GM19328 (cell line): ENCODE measurements at regions not wholly inside any gene's neighbourhood (a gene's known extent, or its start where the extent isn't known, plus 50 kb on each side); places are given as distances from the start of the nearest gene placed in this dataset.
"Not testable (repeated sequence)": the region's sequence is repeated elsewhere in the genome, so short reads cannot be mapped to it uniquely, and the experiment has no call there.

Experiments
- ATAC-seq: cut with Tn5 transposase; IDR thresholded peaks from one replicate; pipeline ENCODE4 v1.9.1; 2021; ENCODE audit warnings: mild to moderate bottlenecking, moderate library complexity; ENCODE audit not compliant: unreplicated experiment

DNA sequence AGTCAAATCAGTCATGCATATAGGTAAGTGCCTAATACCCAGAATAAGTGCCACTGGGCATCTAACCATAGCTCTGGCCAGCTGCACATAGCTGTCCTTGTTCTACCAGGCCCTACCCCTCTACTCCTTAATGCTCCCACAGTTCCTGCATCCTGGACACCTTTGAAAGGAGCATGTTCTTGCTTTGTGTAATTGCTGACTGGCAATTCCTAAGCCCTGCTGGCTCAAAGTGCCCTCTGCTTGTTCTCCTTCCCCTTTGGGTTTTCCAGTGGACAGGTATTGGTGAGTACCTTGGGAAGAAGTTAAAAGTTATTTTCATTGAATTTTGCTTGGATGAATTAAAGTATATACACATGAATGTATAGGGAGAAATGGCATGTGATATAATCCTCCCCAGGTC lies 516.4 kb downstream of the ETNK1 start:
- no peak for ATAC-seq

DNA sequence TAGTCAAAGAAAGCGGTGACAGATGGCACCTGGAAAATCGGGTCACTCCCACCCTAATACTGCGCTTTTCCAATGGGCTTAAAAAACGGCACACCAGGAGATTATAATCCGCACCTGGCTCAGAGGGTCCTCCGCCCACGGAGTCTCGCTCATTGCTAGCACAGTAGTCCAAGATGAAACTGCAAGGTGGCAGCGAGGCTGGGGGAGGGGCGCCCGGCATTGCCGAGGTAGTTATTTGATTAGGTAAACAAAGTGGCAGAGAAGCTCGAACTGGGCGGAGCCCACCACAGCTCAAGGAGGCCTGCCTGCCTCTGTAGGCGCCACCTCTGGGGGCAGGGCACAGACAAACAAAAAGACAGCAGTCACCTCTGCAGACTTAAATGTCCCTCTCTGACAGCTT lies 521.1 kb downstream of the ETNK1 start:
- ATAC-seq = not testable (repeated sequence)

DNA sequence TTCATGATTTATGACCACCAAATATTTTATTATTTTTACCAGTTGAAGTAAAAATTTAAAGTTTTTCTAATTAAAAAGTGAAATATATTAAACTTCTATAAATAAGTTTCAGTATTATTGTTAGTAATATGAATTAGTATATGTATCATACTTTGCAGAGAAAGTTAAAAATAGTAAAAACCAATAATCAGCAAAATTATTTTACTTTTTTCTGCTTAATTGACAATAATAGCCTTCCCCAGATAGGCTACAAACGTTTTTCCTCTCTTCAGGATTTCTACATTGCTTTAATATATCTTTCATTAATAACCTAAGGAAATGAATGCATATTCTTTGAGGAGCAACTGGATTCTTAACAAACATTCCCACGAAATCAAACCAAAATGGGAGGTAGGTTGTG lies 543.5 kb downstream of the ETNK1 start:
- no peak for ATAC-seq

DNA sequence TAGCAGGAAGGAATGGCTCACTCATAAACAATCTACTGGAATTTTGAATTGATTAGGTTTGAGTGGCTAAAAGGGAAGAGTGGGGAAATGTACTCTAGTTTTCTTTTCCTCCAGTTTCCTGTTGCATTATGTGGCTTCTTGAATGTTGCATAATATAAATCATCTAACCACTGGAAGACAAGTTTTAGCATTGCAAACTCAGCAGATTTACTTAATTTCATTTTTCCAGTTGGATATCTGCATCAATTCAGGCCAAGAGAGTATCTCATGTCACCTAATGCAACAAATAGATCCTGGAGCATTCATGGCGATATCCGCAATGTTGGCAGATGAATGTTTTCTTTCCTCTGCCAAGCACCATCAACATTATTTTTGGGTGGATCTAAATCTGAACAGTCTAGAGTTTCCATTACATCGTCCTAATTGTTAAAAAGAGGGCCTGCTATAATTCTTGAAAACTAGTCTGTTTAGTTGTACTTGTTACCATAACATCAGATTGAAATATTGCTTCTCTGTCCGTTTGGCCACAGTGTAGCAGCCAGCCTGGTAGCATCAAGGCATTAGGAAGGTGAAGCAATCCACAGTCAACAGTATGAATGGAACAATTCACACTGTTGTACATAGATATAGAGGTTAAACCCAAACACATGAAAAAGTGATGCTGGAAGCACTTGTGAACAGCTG lies 544.2 kb downstream of the ETNK1 start:
- no peak for ATAC-seq

DNA sequence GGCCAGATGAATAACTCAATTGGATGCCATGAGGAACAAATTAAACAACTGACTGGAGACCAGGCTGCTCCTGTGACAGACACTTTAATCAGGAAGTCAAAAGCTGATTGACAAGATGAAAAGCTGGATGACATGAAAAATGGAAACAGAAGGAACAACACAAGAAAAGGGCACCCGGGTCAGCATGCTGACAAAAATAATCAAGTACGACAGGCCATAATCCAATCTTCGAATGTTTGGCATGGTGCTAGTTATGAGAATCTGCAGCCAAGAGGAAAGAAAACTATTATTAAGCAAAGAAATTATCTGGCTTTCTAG lies 544.7 kb downstream of the ETNK1 start:
- ATAC-seq = no peak

DNA sequence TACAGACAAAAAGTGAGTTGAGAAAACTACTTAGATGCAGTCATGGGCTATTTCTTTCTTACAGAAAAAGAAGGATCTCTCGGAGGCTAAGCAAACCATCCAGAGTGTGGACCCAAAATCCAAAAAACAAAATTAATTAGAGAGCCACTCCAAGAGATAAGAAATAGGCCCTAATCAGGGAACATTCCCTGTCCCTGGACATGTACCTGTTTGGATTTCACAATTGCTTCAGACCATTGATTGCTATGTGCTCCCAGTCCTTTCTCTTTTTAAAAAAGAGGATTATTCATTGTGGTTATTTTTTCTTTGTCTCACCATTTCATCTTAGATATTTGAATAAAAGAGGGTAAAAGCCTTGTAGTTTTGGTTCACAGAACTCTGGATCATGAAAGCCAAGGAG lies 549.9 kb downstream of the ETNK1 start:
- no peak for ATAC-seq

DNA sequence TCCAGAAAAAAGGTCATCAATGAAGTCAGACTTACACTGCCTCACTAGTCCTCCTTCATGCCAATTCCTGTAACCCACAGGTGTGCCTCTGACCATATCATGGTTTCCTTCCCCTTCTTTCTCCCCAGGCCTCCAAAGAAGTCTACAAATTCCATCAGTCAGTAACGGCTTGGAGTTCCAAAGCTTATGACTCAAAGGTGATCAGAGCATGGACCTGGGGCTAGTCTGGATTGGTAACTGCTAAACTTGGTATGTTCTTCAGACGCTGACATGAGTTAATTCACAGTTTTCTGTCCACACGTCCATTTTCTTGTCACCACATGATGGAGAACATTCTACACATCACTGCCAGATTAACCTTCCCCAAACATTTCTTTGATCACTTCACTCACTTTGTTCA lies 560.4 kb downstream of the ETNK1 start:
- ATAC-seq = no peak

DNA sequence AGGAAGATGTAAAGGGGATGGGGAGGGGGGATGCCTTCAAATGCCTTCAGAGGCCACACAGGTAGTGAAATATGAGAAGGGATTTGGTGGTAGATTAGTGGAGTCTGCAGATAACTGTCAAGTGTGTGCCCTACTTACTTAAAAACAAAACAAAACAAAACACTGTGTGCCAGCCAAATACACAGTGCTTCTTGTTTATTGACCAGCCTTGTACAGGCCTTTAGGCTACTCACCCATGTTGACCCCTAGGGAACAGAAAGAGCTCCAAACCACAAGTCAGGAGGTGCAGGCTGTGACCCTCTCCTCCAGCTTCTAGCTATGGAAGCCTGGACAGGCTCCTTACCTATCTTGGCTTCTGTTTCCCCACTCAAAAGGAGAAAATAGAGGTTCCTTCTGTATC lies 562.0 kb downstream of the ETNK1 start:
- no peak for ATAC-seq

DNA sequence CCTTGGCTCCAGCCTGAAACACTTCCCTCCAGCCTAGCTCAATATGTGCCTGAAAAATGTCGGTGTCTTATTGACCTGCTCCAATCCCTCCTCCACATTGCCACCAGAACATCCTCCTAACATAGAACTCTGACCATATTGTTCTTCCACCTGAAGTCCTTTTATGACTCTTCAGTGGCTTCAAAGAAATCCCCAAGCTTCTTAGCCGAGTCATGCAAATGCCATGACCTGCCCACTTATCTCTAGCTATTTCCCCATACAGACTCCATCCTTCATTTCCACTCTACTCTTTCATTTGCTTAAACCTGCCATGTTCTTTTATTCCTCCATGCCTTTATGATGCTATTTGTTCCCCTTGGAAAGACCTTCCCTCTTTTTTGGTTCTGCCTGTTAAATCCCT lies 568.6 kb downstream of the ETNK1 start:
- no peak for ATAC-seq

DNA sequence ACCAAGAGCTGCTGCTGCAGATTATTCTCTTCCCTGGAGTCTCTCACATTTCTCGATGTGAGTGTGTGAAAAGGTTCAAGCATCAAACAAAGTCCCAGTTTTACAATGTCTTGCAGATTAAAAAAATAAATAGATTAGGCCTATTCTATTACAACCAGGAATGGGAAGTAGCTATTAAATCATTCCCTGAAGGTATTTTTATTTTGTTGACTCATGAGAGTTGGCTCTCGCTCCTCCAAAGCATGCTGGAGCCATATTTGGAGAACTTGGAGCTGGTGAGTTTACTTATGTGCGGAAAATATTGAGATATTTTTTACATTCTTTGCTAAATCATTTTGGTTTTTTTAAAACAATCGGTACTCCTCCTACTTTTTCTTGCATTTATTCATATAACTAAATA lies 572.3 kb downstream of the ETNK1 start:
- ATAC-seq = no peak

DNA sequence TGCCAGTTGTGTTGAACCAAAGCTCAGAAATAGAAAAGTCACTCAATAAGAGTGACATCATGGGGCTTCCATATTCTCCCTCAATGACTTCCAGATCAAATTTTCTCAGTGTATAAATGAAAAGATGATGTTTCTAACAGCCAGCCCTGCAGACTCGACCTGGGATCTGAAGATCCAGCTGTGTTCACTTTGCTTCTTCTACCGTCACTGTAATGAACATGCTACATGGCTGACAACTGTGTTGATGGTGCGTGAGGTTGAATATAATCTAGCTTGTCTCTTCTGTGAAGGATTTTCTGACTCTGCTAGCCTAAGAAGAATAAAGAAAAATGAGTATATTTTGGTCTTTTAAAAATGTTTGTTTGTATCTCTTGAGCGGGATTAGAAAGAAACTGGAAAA lies 577.8 kb downstream of the ETNK1 start:
- no peak for ATAC-seq

DNA sequence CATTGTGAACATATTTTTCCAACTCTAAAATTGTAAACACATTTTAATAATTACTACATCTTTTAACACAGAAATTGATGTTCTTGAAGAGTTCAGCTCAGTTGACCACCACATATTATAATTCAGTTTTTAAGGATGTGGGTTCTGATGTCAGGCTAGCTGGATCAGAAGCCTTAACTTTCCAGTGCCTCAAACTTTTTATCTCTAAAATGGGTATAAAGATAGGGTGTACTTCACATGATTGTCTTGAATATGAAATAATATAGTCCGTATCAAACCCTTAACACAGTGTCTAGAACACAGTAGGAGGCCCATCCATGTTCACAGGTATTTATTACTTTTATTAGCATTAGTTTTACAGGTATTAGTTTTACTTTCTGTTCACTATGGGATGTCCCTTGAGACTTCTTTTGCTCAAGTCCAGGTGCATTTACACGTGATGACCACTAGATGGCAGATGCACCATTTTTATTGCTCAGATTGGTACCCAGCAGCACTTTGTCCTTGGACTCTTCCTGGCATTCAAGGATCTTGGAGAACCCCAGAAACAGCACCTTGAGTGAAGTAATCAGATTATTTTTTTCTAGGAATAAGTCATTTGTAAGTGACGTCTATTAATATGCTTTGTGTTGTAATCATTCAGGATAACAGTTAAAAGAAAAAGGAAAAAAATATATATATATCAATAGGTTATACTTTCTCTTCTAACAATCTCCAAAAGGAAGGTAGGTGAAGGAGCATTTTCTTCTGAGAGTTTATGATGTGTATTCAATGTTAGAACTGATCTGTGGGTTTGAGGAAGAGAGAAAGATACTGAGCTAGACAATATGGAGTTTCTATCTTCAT lies 580.2 kb downstream of the ETNK1 start:
- peak; percentile 95 for ATAC-seq

DNA sequence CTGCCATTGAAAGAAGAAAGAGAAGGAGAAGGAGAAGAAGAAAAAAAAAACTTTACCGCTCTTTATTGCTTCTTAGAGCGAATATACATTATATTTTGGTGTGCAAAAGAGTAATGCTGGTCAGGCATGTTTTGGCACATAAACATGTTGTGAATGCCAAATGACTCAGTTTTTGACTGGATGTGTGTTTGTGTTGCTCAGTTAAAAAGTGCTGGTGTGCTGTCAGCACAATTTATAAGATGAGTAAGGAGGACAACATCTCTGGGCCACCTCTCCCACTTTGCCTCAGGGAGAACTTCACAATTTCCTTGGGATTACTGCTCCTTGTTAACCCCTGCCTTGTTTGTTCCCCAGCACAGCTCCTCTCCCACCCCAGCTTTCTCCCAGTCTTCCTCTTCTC lies 584.8 kb downstream of the ETNK1 start:
- no peak for ATAC-seq

DNA sequence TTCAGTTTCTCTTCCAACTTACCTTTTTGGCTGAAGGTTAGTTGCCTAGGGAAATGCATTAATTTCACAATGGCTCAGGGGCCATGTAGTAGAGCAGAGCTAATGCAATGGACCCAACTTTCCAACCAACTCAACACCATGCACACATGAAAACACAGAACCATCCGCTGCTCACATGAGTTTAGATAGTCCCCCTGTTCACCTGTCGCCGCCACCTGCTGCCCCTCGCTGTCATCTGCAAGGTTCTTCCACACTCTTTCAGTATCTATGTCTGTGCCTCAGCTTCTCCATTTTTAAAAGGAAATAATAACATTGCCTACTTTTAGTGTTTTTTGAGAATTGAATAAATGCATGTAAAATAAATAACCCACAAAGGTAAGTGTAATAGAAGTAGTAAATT lies 585.6 kb downstream of the ETNK1 start:
- no peak for ATAC-seq

DNA sequence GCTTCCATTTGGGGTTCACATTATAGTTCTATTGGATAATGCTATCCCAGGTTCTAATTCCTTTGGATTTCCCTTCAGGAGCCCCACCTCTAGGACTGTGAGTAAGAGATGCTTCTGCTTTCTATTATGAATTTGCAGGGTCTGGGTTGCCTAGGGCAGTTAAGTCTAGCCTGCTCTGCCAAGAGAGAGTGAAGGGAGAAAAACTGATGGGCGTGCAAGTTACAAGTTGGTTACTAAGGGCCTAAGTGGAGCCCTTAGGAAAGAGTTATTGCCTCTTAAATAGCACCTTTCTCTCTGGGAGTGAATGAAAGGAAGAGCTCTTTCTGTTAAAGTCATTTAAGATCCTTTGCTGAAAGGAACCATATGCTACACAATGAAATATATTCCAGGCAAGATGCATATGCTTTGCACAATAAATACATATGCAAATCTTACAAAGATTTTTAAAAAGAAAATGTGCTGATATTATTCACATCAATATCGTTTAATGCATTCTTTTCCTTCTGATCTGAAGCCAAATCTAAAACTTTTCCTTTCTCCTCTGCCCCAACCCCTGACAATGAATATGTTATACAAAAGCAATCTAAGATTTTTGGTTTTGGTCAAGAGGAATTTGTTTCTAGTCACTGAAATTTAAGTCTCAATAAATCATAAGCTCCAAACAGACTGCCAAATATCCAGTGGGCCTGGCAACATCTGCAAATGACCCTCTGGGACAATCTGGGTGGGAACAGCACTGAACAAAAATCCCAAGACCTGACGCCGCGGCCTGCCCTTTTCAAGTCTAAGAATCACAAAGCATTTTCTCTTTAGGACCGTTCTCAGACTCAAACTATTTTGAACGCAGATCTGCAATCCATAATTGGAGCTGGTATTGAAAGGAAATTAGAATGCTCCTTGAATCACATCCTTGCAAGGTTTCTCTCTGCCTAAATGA lies 586.7 kb downstream of the ETNK1 start:
- no peak for ATAC-seq

DNA sequence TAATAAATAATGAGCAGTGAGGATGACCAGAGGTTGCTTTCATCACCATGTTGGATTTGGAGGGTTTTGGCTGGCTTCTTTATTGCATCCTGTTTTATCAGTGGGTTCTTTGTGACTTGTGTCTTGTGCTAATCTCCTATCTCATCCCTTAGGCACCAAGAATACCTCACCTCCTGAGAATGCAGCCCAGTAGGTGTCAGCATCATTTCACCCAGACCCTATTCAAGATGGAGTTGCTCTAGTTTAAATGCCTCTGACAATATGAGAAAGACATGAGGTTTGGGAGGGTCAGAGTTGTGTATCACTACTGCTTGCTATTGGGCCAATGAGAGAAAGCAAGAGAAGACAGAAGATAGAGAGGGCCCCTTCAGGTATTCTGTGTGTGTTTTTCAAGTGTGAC lies 592.2 kb downstream of the ETNK1 start:
- no peak for ATAC-seq

DNA sequence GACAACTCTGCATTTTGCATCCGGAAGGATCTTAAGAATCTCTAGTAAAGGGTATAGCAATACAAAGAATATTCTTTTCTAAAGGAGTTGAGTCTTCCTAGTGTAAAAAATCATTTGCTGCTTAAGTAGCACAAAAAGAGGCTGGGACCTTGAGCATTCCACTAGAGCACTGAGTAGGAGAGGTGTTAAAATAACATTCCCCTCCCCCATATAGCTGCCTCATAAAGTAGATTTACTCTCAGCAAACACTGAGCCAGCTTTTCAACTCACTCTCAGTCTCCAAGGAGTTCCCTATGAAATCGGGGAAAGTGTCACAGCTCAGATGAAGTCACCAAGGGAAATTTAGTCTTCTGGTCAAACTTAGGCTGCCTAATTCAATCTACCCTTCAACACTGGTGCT lies 592.7 kb downstream of the ETNK1 start:
- ATAC-seq = no peak

DNA sequence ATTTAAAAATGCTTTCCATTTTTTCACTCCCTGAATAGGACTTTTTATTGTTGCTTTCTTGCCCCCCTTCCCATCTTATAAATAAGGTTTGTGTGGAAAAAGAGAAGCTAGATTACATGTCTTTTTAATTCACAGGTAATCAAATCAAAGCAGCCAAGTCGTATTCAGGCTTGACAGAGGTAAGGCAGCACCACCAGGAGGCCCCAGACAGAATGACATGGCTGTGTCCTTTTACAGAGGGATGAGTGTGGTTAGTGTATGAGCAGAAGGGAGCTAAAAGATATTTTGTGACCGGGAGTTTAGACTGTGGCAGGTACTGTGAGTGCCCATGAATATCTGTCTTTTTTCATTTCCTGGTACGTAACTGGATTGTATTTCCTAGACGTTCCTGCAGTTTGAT lies 596.1 kb downstream of the ETNK1 start:
- no peak for ATAC-seq

DNA sequence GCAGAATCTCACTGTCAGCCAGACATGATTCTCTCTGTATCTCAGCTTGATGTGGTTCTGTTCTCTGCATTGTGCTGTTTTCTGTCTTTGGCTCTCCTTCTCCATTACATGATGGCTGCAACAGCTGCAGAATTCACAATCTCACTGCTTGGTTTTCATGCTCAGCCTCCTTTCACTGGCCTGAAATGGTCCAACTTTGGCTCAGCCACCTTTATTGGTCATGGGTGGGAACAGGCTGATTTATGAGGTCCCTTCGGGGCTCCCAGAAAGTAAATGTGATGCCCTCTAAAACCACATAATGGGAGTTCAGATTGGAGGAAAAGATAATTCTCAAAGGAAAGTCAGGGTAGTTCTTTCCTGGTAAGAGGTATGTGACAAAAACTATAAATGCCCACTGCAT lies 597.0 kb downstream of the ETNK1 start:
- ATAC-seq = no peak

DNA sequence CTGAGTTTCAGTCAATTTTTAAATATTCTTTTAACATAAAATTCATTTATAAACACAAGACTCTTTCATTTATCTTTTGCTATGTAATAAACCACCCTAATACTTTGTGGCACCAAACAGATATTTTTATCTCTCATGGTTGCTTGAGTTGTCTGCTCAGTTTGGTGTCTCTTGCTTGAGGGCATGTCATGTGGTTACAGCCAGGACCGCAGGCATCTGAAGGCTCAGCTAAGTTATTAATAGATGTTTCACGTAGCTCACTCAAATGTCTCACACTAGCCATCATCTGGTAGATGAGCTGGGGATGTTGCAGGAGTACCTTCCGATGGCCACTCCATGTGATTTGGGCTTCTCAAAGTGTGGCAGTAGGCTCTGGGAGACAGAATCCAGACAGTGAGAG lies 597.8 kb downstream of the ETNK1 start:
- no peak for ATAC-seq

DNA sequence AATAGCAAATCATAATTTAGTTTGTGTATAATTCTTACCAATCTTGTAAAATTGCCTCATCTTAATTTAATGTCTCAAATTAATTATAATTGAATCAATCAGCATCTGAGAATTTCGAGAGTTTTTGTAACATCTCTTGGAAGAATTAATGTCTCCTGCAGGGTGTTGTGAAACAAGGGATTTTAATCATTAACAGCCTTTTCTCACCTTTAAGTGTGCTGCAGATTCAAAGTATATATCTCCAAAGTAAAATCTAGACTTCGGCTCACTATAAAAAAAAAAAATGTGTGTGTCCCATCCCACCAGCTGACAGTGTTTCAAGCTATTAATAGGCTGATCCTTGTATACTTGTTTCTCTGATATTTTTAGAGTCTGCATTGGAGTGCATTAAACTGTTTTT lies 603.1 kb downstream of the ETNK1 start:
- ATAC-seq = no peak

DNA sequence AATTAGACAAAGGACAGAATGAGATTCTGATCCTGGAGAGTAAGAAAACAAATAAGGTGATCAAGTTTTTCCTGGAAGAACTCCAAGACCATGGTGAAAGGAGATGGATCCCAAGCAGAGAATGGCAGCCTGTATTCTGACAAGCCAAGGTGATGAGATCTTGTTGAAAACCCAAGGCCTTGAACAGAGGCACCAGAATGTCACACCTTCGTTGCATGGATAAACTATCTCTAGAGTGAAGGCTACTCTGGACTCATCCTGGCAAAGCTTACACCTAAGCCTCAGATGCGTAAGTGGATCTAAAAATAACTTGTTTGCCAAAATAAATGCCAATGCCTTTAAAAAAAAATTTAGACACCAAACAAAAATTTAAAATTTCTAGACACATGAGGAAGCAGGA lies 605.9 kb downstream of the ETNK1 start:
- ATAC-seq = no peak
